ENCODE measurements at regions not wholly inside any gene's neighbourhood (a gene's known extent, or its start where the extent isn't known, plus 50 kb on each side); places are given as distances from the start of the nearest gene placed in this dataset.

GRCh38 chr4:107094332-107094731 is 58.2 kb upstream of the DKK2 start:
- in situ Hi-C loops (cut with HindIII; ENCODE audit: low pct_unique_long_range_greater_than_20kb, low sequenced_read_pairs): no loop called here
- DNase-seq (ENCODE audit: low read depth): peak; percentile 3

All from Caki2 (cell line).